HCT116 (cell line): ENCODE measurements at regions not wholly inside any gene's neighbourhood (a gene's known extent, or its start where the extent isn't known, plus 50 kb on each side); places are given as distances from the start of the nearest gene placed in this dataset.

ENCODE experiments used
- ATAC-seq: fragments of 200-7000 bp; cut with Tn5 transposase; 2 replicates; pipeline ENCODE4 v1.9.1; 2020; ENCODE audit warnings: mild to moderate bottlenecking, moderate library complexity
- BruUV-seq: library from RNA; stranded (reverse); fragments of 400-500 nt; replicated peaks from 2 replicates; lab custom pipeline; 2021; lab: Mats Ljungman, UMichigan
- CTCF ChIA-PET: fragments of 300-600 bp; sonication (Branson Sonifier 250); formaldehyde crosslinking; loops from one replicate; lab custom pipeline; 2021; ENCODE audit warnings: antibody characterized with exemption; lab: Charles Lee
- POLR2A ChIA-PET: fragments of 300-600, 350-600 bp; sonication (Branson Sonifier 250); formaldehyde crosslinking; loops from one replicate; lab custom pipeline; 2021; ENCODE audit warnings: antibody characterized with exemption; lab: Charles Lee
- RAD21 ChIA-PET, 2 experiments: fragments of 300-600 bp; sonication (Branson Sonifier 250); formaldehyde crosslinking; loops; one replicate each; lab custom pipeline; 2023; ENCODE audit warnings: low total read pairs in 2 of 2; ENCODE audit not compliant: uncharacterized antibody in 2 of 2, unreplicated experiment in 2 of 2, low non-redundant PET in 1 of 2; lab: Charles Lee
- DNase-seq: peaks from one replicate; pipeline ENCODE4 v3.0.0-alpha.2; 2010; ENCODE audit warnings: low read depth, low spot score
- H2AFZ ChIP-seq: fragments of 200-600 bp; shearing (Covaris generic), sonication (generic); 2 replicates; pipeline ENCODE4 v1.6.1; 2017; ENCODE audit warnings: low read depth, mixed run types, mixed read lengths, antibody characterized with exemption, low read length; ENCODE audit not compliant: poor library complexity, severe bottlenecking
- H3K27ac ChIP-seq: 2 replicates; pipeline ENCODE4 v1.5.1; 2012; ENCODE audit warnings: low read depth, low read length
- H3K27me3 ChIP-seq: fragments of 200-600 bp; sonication (generic); 2 replicates; pipeline ENCODE4 v1.6.1; 2016; ENCODE audit warnings: mixed run types, low read length, mixed read lengths; ENCODE audit not compliant: insufficient read depth
- H3K36me3 ChIP-seq, 2 experiments: fragments of 200-500 bp in 1 of 2; fragments of 200-600 bp in 1 of 2; sonication (Bioruptor generic) in 1 of 2; sonication (generic) in 1 of 2; 2 replicates each; pipeline versions ENCODE4 v1.5.1 to v1.6.1; 2014 to 2016; ENCODE audit warnings: low read length in 2 of 2, inconsistent platforms in 1 of 2, mixed read lengths in 1 of 2, mixed run types in 1 of 2; ENCODE audit not compliant: insufficient read depth in 2 of 2, control insufficient read depth in 1 of 2
- H3K4me1 ChIP-seq, 2 experiments: fragments of 200-600 bp in 1 of 2; sonication (generic) in 1 of 2; 2 replicates each; pipeline versions ENCODE4 v1.5.1 to v1.6.1; 2012 to 2017; ENCODE audit warnings: low read length in 2 of 2, inconsistent platforms in 1 of 2, mild to moderate bottlenecking in 1 of 2, mixed read lengths in 1 of 2, mixed run types in 1 of 2, moderate library complexity in 1 of 2; ENCODE audit not compliant: insufficient read depth in 2 of 2, control insufficient read depth in 1 of 2
- H3K4me2 ChIP-seq: fragments of 200-600 bp; sonication (generic); 2 replicates; pipeline ENCODE4 v1.6.1; 2017; ENCODE audit warnings: mixed run types, low read length, mixed read lengths
- H3K4me3 ChIP-seq, 2 experiments: fragments of 200-600 bp in 1 of 2; sonication (generic) in 1 of 2; replicated peaks in 1 of 2; 2 replicates each; pipeline ENCODE4 v1.5.1; 2011 to 2016; ENCODE audit warnings: low read length in 2 of 2, control low read depth in 1 of 2, low read depth in 1 of 2, mild to moderate bottlenecking in 1 of 2, mixed read lengths in 1 of 2, mixed run types in 1 of 2
- H3K79me2 ChIP-seq: fragments of 200-600 bp; sonication (generic); 2 replicates; pipeline ENCODE4 v1.6.1; 2017; ENCODE audit warnings: mild to moderate bottlenecking, mixed run types, low read length, moderate library complexity, mixed read lengths; ENCODE audit not compliant: insufficient read depth
- H3K9ac ChIP-seq: fragments of 200-600 bp; sonication (generic); 2 replicates; pipeline ENCODE4 v1.6.1; 2016; ENCODE audit warnings: low read length, mixed read lengths
- H3K9me2 ChIP-seq: fragments of 200-600 bp; sonication (generic), shearing (Covaris generic); 2 replicates; pipeline ENCODE4 v1.6.1; 2017; ENCODE audit warnings: mixed run types, mild to moderate bottlenecking, moderate library complexity; ENCODE audit not compliant: insufficient read depth
- H3K9me3 ChIP-seq, 2 experiments: fragments of 200-500 bp in 1 of 2; fragments of 200-600 bp in 1 of 2; sonication (Bioruptor generic) in 1 of 2; sonication (generic) in 1 of 2; 2 replicates each; pipeline ENCODE4 v1.6.1; 2014 to 2017; ENCODE audit warnings: low read length in 2 of 2, mixed read lengths in 2 of 2, inconsistent platforms in 1 of 2, low read depth in 1 of 2, mild to moderate bottlenecking in 1 of 2, mixed run types in 1 of 2, moderate library complexity in 1 of 2; ENCODE audit not compliant: control insufficient read depth in 1 of 2, insufficient read depth in 1 of 2
- H4K20me1 ChIP-seq: fragments of 200-600 bp; sonication (generic), shearing (Covaris generic); 2 replicates; pipeline ENCODE4 v1.6.1; 2017; ENCODE audit warnings: mixed run types, mild to moderate bottlenecking, moderate library complexity; ENCODE audit not compliant: insufficient read depth
- CBX3 ChIP-seq: IDR thresholded peaks from 2 replicates; pipeline ENCODE4 v1.6.1; 2012; ENCODE audit warnings: low read depth
- CEBPB ChIP-seq: IDR thresholded peaks from 2 replicates; pipeline ENCODE4 v1.6.1; 2012; ENCODE audit warnings: low read depth
- CTCF ChIP-seq, 3 experiments: fragments of 200-600 bp in 1 of 3; sonication (generic) in 1 of 3; IDR thresholded peaks in 2 of 3; conservative IDR thresholded peaks in 1 of 3; 2 replicates each; pipeline ENCODE4 v1.5.1; 2012 to 2017; ENCODE audit warnings: low read depth in 2 of 3, low read length in 2 of 3, antibody characterized with exemption in 1 of 3, borderline replicate concordance in 1 of 3, control low read depth in 1 of 3, mild to moderate bottlenecking in 1 of 3, mixed read lengths in 1 of 3, mixed run types in 1 of 3, moderate library complexity in 1 of 3; ENCODE audit not compliant: insufficient read depth in 1 of 3
- EGR1 ChIP-seq: IDR thresholded peaks from 2 replicates; pipeline ENCODE4 v1.6.1; 2012; ENCODE audit warnings: low read depth
- ELF1 ChIP-seq: IDR thresholded peaks from 2 replicates; pipeline ENCODE4 v1.6.1; 2012; ENCODE audit warnings: low read depth, borderline replicate concordance
- FOSL1 ChIP-seq: IDR thresholded peaks from 2 replicates; pipeline ENCODE4 v1.6.1; 2012; ENCODE audit warnings: low read depth
- JUND ChIP-seq: IDR thresholded peaks from 2 replicates; pipeline ENCODE4 v1.6.1; 2012
- POLR2A ChIP-seq: IDR thresholded peaks from 2 replicates; pipeline ENCODE4 v1.7.0; 2011; ENCODE audit warnings: borderline replicate concordance; ENCODE audit not compliant: insufficient read depth, insufficient read length; ENCODE audit errors: extremely low read depth
- REST ChIP-seq: IDR thresholded peaks from 2 replicates; pipeline ENCODE4 v1.6.1; 2012; ENCODE audit warnings: low read depth
- SIN3A ChIP-seq: IDR thresholded peaks from 2 replicates; pipeline ENCODE4 v1.6.1; 2012; ENCODE audit warnings: low read depth
- YY1 ChIP-seq: IDR thresholded peaks from 2 replicates; pipeline ENCODE4 v1.6.1; 2011; ENCODE audit warnings: low read length, low read depth, moderate library complexity, mild to moderate bottlenecking; ENCODE audit not compliant: insufficient replicate concordance; ENCODE audit errors: extremely low read depth
- intact Hi-C: fragments of 100-400 bp; cut with micrococcal nuclease; formaldehyde crosslinking; loops from 2 replicates; pipeline ENCODE4 v1.10.0; 2022

GRCh38 chr6:81981812-81982211 lies 229.3 kb upstream of the TENT5A start:
- no peak overlapping the region for H3K27ac ChIP-seq
- peak; percentile 43 for DNase-seq
- H3K9me2 ChIP-seq, result no peaks in the 10 kb centered on the region
- H3K9ac ChIP-seq, result peak overlapping the region; percentile 12; the same call in 1 of the 2 replicates
- intact Hi-C loops, result loop anchor here (2.0 to 10.0 kb wide), 4 partner anchors 737 to 1767 kb away; no protein-coding TSS in a partner anchor
- no TSS peak for BruUV-seq
- no peaks in the 10 kb centered on the region for H3K9me3 ChIP-seq
- peak overlapping the region; percentile 92 for H2AFZ ChIP-seq
- ChIA-PET RAD21 (interaction anchor here in 1 of 2 experiments (0.6 kb wide), 1 partner anchor 223 kb away, joined by 3 read pairs; no protein-coding TSS in a partner anchor), POLR2A (interaction anchor here (1.0 kb wide), 1 partner anchor 228 kb away, joined by 3 read pairs; no protein-coding TSS in a partner anchor), CTCF (no interaction called here)
- TF ChIP-seq CEBPB, result no peak
- peak; percentile 61 for TF ChIP-seq FOSL1
- peak; percentile 55 for TF ChIP-seq JUND
- TF ChIP-seq YY1, result no peak
- TF ChIP-seq POLR2A, result no peak
- TF ChIP-seq SIN3A, result no peak
- peak; percentile 87 for ATAC-seq
- H3K4me2 ChIP-seq, result peak overlapping the region; percentile 67
- H3K4me3 ChIP-seq, result peak overlapping the region in 1 of 2 experiments; percentile 15; a peak in 2 of 4 replicates
- H3K36me3 ChIP-seq, result no peaks in the 10 kb centered on the region
- H4K20me1 ChIP-seq, result no peaks in the 10 kb centered on the region
- no peaks in the 10 kb centered on the region for H3K27me3 ChIP-seq
- no peaks in the 10 kb centered on the region for H3K79me2 ChIP-seq
- peaks cover 0 to 15% of the 10 kb centered on the region in 2 experiments; a peak in 2 of 4 replicates for H3K4me1 ChIP-seq

- Histone ChIP-seq H3K9me2 (no peaks in the 10 kb centered on the region), H3K4me1 (peaks cover 0 to 15% of the 10 kb centered on the region in 2 experiments; a peak in 2 of 4 replicates), H3K9me3 (no peaks in the 10 kb centered on the region), H3K4me2 (no peak overlapping the region), H3K9ac (no peak overlapping the region), H3K27me3 (no peaks in the 10 kb centered on the region), H2AFZ (peak overlapping the region; percentile 71)
- ChIA-PET RAD21 (no interaction called here), POLR2A (no interaction called here)
- no peak for ATAC-seq
- no TSS peak for BruUV-seq
- no peak for TF ChIP-seq POLR2A
- no peak for TF ChIP-seq CTCF (IDR thresholded peaks at IDR 0.05 in 2 of 3, conservative IDR thresholded peaks at IDR 0.05 in 1 of 3; ENCODE audit: borderline replicate concordance in 1 of 3, insufficient read depth in 1 of 3, low read depth in 2 of 3, low read length in 2 of 3)
- TF ChIP-seq ELF1, result no peak
- no peak for TF ChIP-seq CBX3
- TF ChIP-seq EGR1, result no peak
- TF ChIP-seq REST, result no peak
- TF ChIP-seq, all 23 proteins: peak for 0
- H3K79me2 ChIP-seq, result no peaks in the 10 kb centered on the region
- CTCF ChIA-PET, result no interaction called here
- H4K20me1 ChIP-seq, result no peaks in the 10 kb centered on the region
- no peak overlapping the region for H3K27ac ChIP-seq
- no peak for DNase-seq
- H3K36me3 ChIP-seq, result no peaks in the 10 kb centered on the region
- intact Hi-C loops, result loop anchor here (1.0 to 10.0 kb wide), 5 partner anchors 735 to 1765 kb away; no protein-coding TSS in a partner anchor
- no peak overlapping the region for H3K4me3 ChIP-seq
These were observed 227.3 kb upstream of the TENT5A start for GRCh38 chr6:81979767-81980166.
